ENCODE measurements at regions not wholly inside any gene's neighbourhood (a gene's known extent, or its start where the extent isn't known, plus 50 kb on each side); places are given as distances from the start of the nearest gene placed in this dataset.
"Not testable (repeated sequence)": the region's sequence is repeated elsewhere in the genome, so short reads cannot be mapped to it uniquely, and the experiment has no call there.

GRCh38 chr7:36037121-36037662 is 115.9 kb upstream of the EEPD1 start:
- DNase-seq (ENCODE audit: low read depth in 2 of 2): no peak

GRCh38 chr7:36038063-36038721 is 114.9 kb upstream of the EEPD1 start:
- no peak for DNase-seq (ENCODE audit: low read depth in 2 of 2)

- DNase-seq (ENCODE audit: low read depth in 2 of 2): no peak
Observed at GRCh38 chr7:36039243-36039642, 113.8 kb upstream of the EEPD1 start.

- no peak for DNase-seq (ENCODE audit: low read depth in 2 of 2)
Observed at GRCh38 chr7:36039671-36040070, 113.4 kb upstream of the EEPD1 start.

- DNase-seq (ENCODE audit: low read depth in 2 of 2): no peak
Observed at GRCh38 chr7:36040679-36041078, 112.4 kb upstream of the EEPD1 start.

- no peak for DNase-seq (ENCODE audit: low read depth in 2 of 2)
Observed at GRCh38 chr7:36044101-36044892, 108.8 kb upstream of the EEPD1 start.

- DNase-seq (ENCODE audit: low read depth in 2 of 2): no peak
Observed at GRCh38 chr7:36045326-36045725, 107.7 kb upstream of the EEPD1 start.

GRCh38 chr7:36045830-36046341 is 107.2 kb upstream of the EEPD1 start:
- no peak for DNase-seq (ENCODE audit: low read depth in 2 of 2)

- DNase-seq (ENCODE audit: low read depth in 2 of 2): no peak
Observed at GRCh38 chr7:36047091-36047658, 105.9 kb upstream of the EEPD1 start.

GRCh38 chr7:36048141-36048901 is 104.7 kb upstream of the EEPD1 start:
- DNase-seq (ENCODE audit: low read depth in 2 of 2): no peak

GRCh38 chr7:36048902-36049240 is 104.2 kb upstream of the EEPD1 start:
- no peak for DNase-seq (ENCODE audit: low read depth in 2 of 2)

GRCh38 chr7:36051501-36051900 is 101.6 kb upstream of the EEPD1 start:
- DNase-seq (ENCODE audit: low read depth in 2 of 2): no peak

- no peak for DNase-seq (ENCODE audit: low read depth in 2 of 2)
Observed at GRCh38 chr7:36053589-36053988, 99.5 kb upstream of the EEPD1 start.

GRCh38 chr7:36054637-36055036 is 98.4 kb upstream of the EEPD1 start:
- no peak for DNase-seq (ENCODE audit: low read depth in 2 of 2)

GRCh38 chr7:36055207-36055606 is 97.8 kb upstream of the EEPD1 start:
- DNase-seq (ENCODE audit: low read depth in 2 of 2): no peak

GRCh38 chr7:36057323-36057722 is 95.7 kb upstream of the EEPD1 start:
- no peak for DNase-seq (ENCODE audit: low read depth in 2 of 2)

GRCh38 chr7:36058020-36058592 is 94.9 kb upstream of the EEPD1 start:
- DNase-seq (ENCODE audit: low read depth in 2 of 2): no peak

GRCh38 chr7:36060388-36060787 is 92.7 kb upstream of the EEPD1 start:
- DNase-seq (ENCODE audit: low read depth in 2 of 2): not testable (repeated sequence)

GRCh38 chr7:36062154-36062815 is 90.8 kb upstream of the EEPD1 start:
- no peak for DNase-seq (ENCODE audit: low read depth in 2 of 2)

GRCh38 chr7:36064676-36065075 is 88.4 kb upstream of the EEPD1 start:
- no peak for DNase-seq (ENCODE audit: low read depth in 2 of 2)
